ENCODE measurements at regions not wholly inside any gene's neighbourhood (a gene's known extent, or its start where the extent isn't known, plus 50 kb on each side); places are given as distances from the start of the nearest gene placed in this dataset.

DNA sequence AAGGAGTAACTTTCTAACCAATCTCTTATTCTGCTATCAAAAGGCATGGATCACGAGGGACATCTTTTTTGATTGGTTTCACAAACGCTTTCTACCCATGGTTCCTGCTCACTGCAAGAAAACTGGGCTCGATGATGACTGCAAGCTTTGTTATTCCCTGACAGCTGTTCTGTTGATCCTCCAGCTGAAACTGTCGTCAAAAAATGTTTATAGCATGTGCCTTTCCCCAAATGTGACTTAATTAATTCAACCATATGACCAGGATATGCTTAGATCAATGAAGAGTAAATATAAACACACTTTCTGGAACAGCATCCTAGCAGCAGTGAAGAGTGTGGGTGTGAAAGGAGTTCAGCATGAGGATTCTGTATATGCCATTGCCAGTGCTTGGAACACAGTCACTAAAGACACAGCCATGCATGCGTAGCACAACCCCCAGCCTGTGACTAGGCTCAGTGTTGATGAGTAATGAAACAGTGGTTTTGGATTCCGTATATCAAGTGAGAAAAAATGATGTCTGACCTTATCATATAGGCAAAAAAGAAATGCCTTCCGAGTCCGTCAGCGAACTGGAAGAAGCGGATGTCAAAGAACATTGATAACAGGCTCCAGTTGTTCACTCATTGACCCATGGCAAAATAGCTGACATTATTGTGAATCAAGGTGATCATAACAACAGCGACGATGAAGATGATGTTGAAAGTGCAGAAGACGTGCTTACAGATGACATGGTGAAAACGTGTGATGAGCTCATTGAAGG is 347.4 kb downstream of the FGF9 start:
- no peak for TF ChIP-seq TAF1 (IDR thresholded peaks at IDR 0.05; ENCODE audit: borderline replicate concordance, insufficient read depth, low read length)
- TF ChIP-seq FOXP2 (optimal IDR thresholded peaks at IDR 0.05; ENCODE audit: borderline replicate concordance, extremely low read depth, extremely low read length, insufficient read depth) = no peak
- TF ChIP-seq SIN3A (IDR thresholded peaks at IDR 0.05; ENCODE audit: borderline replicate concordance, insufficient read depth, low read length) = no peak
- no peak for TF ChIP-seq REST (IDR thresholded peaks at IDR 0.05; ENCODE audit: insufficient read depth in 1 of 2, low read depth in 2 of 2, low read length in 2 of 2)

GRCh38 chr13:22018836-22019210 is 347.9 kb downstream of the FGF9 start:
- no peak for TF ChIP-seq SIN3A (IDR thresholded peaks at IDR 0.05; ENCODE audit: borderline replicate concordance, insufficient read depth, low read length)
- no peak for TF ChIP-seq REST (IDR thresholded peaks at IDR 0.05; ENCODE audit: insufficient read depth in 1 of 2, low read depth in 2 of 2, low read length in 2 of 2)
- no peak for TF ChIP-seq TAF1 (IDR thresholded peaks at IDR 0.05; ENCODE audit: borderline replicate concordance, insufficient read depth, low read length)
- TF ChIP-seq FOXP2 (optimal IDR thresholded peaks at IDR 0.05; ENCODE audit: borderline replicate concordance, extremely low read depth, extremely low read length, insufficient read depth) = no peak
- TF ChIP-seq POLR2AphosphoS5 (IDR thresholded peaks at IDR 0.05; ENCODE audit: low read depth, low read length) = no peak

DNA sequence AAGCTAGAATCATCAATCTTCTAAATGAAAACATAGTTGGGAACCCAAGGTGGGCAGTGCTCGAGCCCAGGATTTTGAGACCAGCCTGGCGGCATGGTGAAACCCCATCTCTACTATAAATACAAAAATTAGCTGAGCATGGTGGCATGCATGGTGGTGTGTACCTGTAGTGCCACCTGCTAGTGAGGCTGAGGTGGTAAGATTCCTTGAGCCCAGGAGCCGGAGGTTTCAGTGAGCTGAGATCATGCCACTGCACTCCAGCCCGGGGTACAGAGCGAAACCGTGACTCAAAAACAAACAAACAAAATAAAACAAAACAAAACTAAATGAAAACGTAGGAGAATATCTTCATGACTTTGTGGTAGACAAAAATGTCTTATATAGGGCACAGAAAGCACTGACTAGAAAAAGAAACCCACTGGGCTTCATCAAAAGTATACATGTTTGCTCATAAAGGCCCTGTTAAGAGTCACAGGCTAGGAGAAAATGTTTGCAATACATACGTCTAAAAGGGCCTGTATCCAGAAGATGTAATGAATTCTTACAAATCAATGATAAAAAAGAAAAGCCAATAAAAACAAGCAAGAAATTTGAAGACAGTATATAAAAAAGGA is 353.6 kb downstream of the FGF9 start:
- TF ChIP-seq REST (IDR thresholded peaks at IDR 0.05; ENCODE audit: insufficient read depth in 1 of 2, low read depth in 2 of 2, low read length in 2 of 2) (no peak), POLR2AphosphoS5 (IDR thresholded peaks at IDR 0.05; ENCODE audit: low read depth, low read length) (no peak), SIN3A (IDR thresholded peaks at IDR 0.05; ENCODE audit: borderline replicate concordance, insufficient read depth, low read length) (no peak), TAF1 (IDR thresholded peaks at IDR 0.05; ENCODE audit: borderline replicate concordance, insufficient read depth, low read length) (no peak), FOXP2 (optimal IDR thresholded peaks at IDR 0.05; ENCODE audit: borderline replicate concordance, extremely low read depth, extremely low read length, insufficient read depth) (no peak)

DNA sequence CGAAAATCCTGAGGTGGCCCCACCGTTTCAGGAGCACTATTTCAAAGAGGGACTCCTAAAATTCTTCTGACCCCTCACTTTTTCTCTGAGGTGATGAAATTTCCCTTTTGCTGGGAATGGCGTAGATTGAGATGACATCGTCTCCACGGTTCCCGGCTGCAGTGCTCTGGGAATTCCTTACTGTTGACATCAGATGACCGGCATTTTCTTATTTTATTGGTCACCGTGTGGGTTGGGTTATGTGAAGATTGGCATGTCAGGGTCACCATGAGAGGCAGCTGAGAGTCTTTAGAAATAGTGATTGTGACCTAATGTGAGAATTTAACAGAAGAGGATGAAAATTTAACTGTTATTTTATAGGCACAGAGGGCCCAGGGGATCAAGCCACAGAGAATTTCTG is 356.7 kb downstream of the FGF9 start:
- TF ChIP-seq TAF1 (IDR thresholded peaks at IDR 0.05; ENCODE audit: borderline replicate concordance, insufficient read depth, low read length) (no peak), FOXP2 (optimal IDR thresholded peaks at IDR 0.05; ENCODE audit: borderline replicate concordance, extremely low read depth, extremely low read length, insufficient read depth) (no peak), REST (IDR thresholded peaks at IDR 0.05; ENCODE audit: insufficient read depth in 1 of 2, low read depth in 2 of 2, low read length in 2 of 2) (no peak), SIN3A (IDR thresholded peaks at IDR 0.05; ENCODE audit: borderline replicate concordance, insufficient read depth, low read length) (no peak), POLR2AphosphoS5 (IDR thresholded peaks at IDR 0.05; ENCODE audit: low read depth, low read length) (no peak)
